ENCODE measurements at regions not wholly inside any gene's neighbourhood (a gene's known extent, or its start where the extent isn't known, plus 50 kb on each side); places are given as distances from the start of the nearest gene placed in this dataset.

- no peak for DNase-seq
These were observed 125.3 kb upstream of the MEF2C start for GRCh38 chr5:89008291-89008690.

- no peak for DNase-seq
These were observed 123.0 kb upstream of the MEF2C start for GRCh38 chr5:89005990-89006389.

- DNase-seq: no peak
These were observed 121.4 kb upstream of the MEF2C start for GRCh38 chr5:89004379-89004778.

GRCh38 chr5:89003563-89004036, 120.6 kb upstream of the MEF2C start:
- no peak for DNase-seq

GRCh38 chr5:88999853-89000252, 116.9 kb upstream of the MEF2C start:
- DNase-seq: no peak

GRCh38 chr5:88997937-88998336, 115.0 kb upstream of the MEF2C start:
- no peak for DNase-seq

- no peak for DNase-seq
These were observed 101.1 kb upstream of the MEF2C start for GRCh38 chr5:88984040-88984439.

- DNase-seq: no peak
These were observed 96.7 kb upstream of the MEF2C start for GRCh38 chr5:88979726-88980125.

GRCh38 chr5:88979244-88979643, 96.3 kb upstream of the MEF2C start:
- DNase-seq: no peak

- no peak for DNase-seq
These were observed 93.9 kb upstream of the MEF2C start for GRCh38 chr5:88976914-88977313.

- DNase-seq: no peak
These were observed 84.9 kb upstream of the MEF2C start for GRCh38 chr5:88967633-88968585.

GRCh38 chr5:88964831-88965230, 81.8 kb upstream of the MEF2C start:
- DNase-seq: peak; percentile 34

- DNase-seq: no peak
These were observed 74.0 kb upstream of the MEF2C start for GRCh38 chr5:88957013-88957412.

- no peak for DNase-seq
These were observed 73.4 kb upstream of the MEF2C start for GRCh38 chr5:88956416-88956815.

- no peak for DNase-seq
These were observed 72.4 kb upstream of the MEF2C start for GRCh38 chr5:88955403-88955802.

- DNase-seq: no peak
These were observed 71.5 kb upstream of the MEF2C start for GRCh38 chr5:88954511-88954910.

- peak; percentile 85 for DNase-seq
These were observed 70.1 kb upstream of the MEF2C start for GRCh38 chr5:88952996-88953643.

- DNase-seq: peak; percentile 74
These were observed 69.4 kb upstream of the MEF2C start for GRCh38 chr5:88952344-88952743.

GRCh38 chr5:88951457-88951856, 68.5 kb upstream of the MEF2C start:
- no peak for DNase-seq

- DNase-seq: no peak
These were observed 66.0 kb upstream of the MEF2C start for GRCh38 chr5:88948746-88949600.

GRCh38 chr5:88944751-88945531, 62.0 kb upstream of the MEF2C start:
- no peak for DNase-seq

- DNase-seq: no peak
These were observed 58.6 kb upstream of the MEF2C start for GRCh38 chr5:88941581-88941980.

Measured in SHP77 treated with DMSO at 0.1 percent for 48 hours (cell line).